Peyer's patch (tissue), 4 donors: ENCODE measurements at regions not wholly inside any gene's neighbourhood (a gene's known extent, or its start where the extent isn't known, plus 50 kb on each side); places are given as distances from the start of the nearest gene placed in this dataset.

Experiments used
- DNase-seq, 3 donors: peaks; one replicate each; pipeline ENCODE4 v3.0.0-alpha.2; 2017 to 2019
- H3K27ac ChIP-seq, 4 donors: fragments of 200-600 bp; sonication (generic); one replicate each; pipeline ENCODE4 v1.5.1; 2016 to 2019
- H3K27me3 ChIP-seq, 2 donors: fragments of 200-600 bp; sonication (generic); one replicate each; pipeline ENCODE4 v1.5.1; 2019
- H3K36me3 ChIP-seq, 3 donors: fragments of 200-600 bp; sonication (generic); one replicate each; pipeline ENCODE4 v1.5.1; 2016 to 2019
- H3K4me1 ChIP-seq, 4 donors: fragments of 200-600 bp; sonication (generic); one replicate each; pipeline ENCODE4 v1.5.1; 2016 to 2019
- H3K4me3 ChIP-seq, 4 donors: fragments of 200-600 bp; sonication (generic); 1 replicate in 3 of 4; 2 replicates in 1 of 4; pipeline ENCODE4 v1.5.1; 2016 to 2019; ENCODE audit warnings: mild to moderate bottlenecking in 1 of 4
- H3K9me3 ChIP-seq, 4 donors: fragments of 200-600 bp; sonication (generic); one replicate each; pipeline ENCODE4 v1.5.1; 2016 to 2019; ENCODE audit warnings: mild to moderate bottlenecking in 1 of 4
- POLR2A ChIP-seq, 2 donors: fragments of 450-650 bp; IDR thresholded peaks; one replicate each; pipeline ENCODE4 v1.5.1; 2017; ENCODE audit warnings: antibody characterized with exemption in 2 of 2, mild to moderate bottlenecking in 2 of 2, moderate library complexity in 2 of 2
- TF ChIP-seq, protein P1 (sequence below), 6 experiments: fragments of 450-650 bp in 4 of 6; fragments of 200-600 bp in 2 of 6; sonication (generic) in 1 of 6; IDR thresholded peaks; one replicate each; pipeline ENCODE4 v1.5.1; 2017 to 2019; ENCODE audit warnings: antibody characterized with exemption in 6 of 6, mild to moderate bottlenecking in 3 of 6, moderate library complexity in 1 of 6

DNA sequence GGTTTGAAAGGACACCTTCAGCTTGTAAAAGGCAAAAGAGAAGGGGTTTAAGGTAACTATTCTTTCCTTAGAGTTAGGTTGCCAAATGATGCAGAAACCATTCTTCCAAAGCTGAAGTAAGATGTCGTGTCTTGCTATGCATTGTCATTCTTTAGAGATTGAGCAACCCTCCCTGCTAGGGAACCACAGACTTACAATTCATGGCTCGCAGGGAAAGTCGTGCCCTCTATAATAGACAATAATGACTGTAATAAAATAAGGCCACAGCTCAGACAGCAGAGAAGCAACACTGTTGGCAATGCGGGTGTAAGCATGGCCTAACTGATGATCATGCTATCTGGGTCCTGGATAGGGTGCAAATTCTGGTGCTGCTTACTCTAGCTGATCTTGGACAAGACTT, 129.6 kb upstream of the CDH13 start:
- Histone ChIP-seq H3K9me3 (no peaks in the 10 kb centered on the region), H3K36me3 (no peaks in the 10 kb centered on the region), H3K4me1 (no peaks in the 10 kb centered on the region), H3K4me3 (no peak overlapping the region), H3K27ac (no peak overlapping the region), H3K27me3 (no peaks in the 10 kb centered on the region)
- TF ChIP-seq POLR2A (IDR thresholded peaks at IDR 0.05) = no peak
- TF ChIP-seq, protein P1, sequence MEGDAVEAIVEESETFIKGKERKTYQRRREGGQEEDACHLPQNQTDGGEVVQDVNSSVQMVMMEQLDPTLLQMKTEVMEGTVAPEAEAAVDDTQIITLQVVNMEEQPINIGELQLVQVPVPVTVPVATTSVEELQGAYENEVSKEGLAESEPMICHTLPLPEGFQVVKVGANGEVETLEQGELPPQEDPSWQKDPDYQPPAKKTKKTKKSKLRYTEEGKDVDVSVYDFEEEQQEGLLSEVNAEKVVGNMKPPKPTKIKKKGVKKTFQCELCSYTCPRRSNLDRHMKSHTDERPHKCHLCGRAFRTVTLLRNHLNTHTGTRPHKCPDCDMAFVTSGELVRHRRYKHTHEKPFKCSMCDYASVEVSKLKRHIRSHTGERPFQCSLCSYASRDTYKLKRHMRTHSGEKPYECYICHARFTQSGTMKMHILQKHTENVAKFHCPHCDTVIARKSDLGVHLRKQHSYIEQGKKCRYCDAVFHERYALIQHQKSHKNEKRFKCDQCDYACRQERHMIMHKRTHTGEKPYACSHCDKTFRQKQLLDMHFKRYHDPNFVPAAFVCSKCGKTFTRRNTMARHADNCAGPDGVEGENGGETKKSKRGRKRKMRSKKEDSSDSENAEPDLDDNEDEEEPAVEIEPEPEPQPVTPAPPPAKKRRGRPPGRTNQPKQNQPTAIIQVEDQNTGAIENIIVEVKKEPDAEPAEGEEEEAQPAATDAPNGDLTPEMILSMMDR (IDR thresholded peaks at IDR 0.05) = no peak
- no peak for DNase-seq

DNA sequence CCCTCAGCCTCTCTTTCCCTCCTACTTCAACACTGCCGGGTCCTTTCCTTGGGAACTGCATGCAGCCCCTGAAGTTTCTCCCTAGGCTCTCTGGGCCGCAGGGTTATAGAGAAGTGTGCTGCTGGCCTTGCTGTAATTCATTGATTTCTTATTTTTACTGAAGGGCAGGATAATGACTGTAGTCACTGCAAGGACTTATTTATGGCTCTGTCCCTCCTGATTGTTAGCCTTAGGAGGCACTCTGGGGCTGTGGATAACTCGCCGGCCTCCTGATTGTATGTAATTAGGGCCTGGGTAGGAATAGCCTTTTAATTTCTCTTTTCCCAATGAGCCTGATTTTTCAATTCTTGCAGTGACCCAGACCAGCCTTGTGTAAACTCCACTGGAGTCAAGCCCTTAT, 138.3 kb upstream of the CDH13 start:
- Histone ChIP-seq H3K27me3 (no peaks in the 10 kb centered on the region), H3K4me3 (no peak overlapping the region), H3K36me3 (no peaks in the 10 kb centered on the region), H3K27ac (no peak overlapping the region), H3K9me3 (no peaks in the 10 kb centered on the region), H3K4me1 (no peaks in the 10 kb centered on the region)
- no peak for DNase-seq
- no peak for TF ChIP-seq POLR2A (IDR thresholded peaks at IDR 0.05)
- TF ChIP-seq, protein P1 (IDR thresholded peaks at IDR 0.05) = no peak

DNA sequence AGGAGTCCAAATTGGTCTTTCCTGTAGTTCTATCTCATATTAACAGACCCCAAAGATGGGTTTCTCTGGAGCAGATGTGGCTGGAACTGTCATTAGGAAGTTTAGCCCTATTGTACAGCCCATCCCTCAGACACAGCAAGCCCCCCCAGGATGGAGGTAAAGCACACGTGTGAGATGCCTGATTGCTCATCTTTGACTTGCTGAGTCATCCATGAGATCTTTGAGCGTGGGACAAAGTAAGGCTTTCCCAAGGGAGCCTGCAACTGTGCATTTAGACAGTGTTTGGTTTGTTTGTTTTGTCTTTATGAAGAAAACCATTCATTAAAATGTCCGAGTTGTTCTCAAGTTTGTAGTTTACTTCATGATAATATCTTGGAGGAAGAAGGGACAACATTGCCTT, 145.3 kb upstream of the CDH13 start:
- TF ChIP-seq, protein P1 (IDR thresholded peaks at IDR 0.05) = no peak
- no peak for TF ChIP-seq POLR2A (IDR thresholded peaks at IDR 0.05)
- Histone ChIP-seq H3K27me3 (no peaks in the 10 kb centered on the region), H3K4me1 (no peaks in the 10 kb centered on the region), H3K4me3 (no peak overlapping the region), H3K27ac (no peak overlapping the region), H3K9me3 (no peaks in the 10 kb centered on the region), H3K36me3 (no peaks in the 10 kb centered on the region)
- DNase-seq = no peak

DNA sequence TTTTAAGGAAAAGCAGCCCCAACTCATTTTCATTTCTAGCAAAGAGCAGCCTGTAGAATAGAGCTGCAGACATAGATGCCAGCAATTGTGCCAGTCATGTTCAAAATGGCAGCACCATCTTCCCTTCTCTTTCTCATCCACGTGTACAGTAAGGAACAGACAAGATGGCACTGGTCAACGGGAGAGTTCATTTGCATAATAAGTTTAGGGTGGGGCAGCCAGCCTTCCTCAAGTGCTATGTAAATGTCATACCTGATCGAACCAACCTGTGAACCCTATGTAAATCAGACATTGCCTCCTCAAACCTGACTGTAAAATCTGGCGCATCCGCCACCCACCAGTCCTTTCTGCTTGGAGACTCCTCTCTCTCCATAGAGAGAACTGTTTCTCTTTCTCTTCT, 150.0 kb upstream of the CDH13 start:
- Histone ChIP-seq H3K4me1 (no peaks in the 10 kb centered on the region), H3K4me3 (no peak overlapping the region), H3K27me3 (no peaks in the 10 kb centered on the region), H3K9me3 (no peaks in the 10 kb centered on the region), H3K36me3 (no peaks in the 10 kb centered on the region), H3K27ac (no peak overlapping the region)
- DNase-seq = no peak
- TF ChIP-seq, protein P1 (IDR thresholded peaks at IDR 0.05) = no peak
- no peak for TF ChIP-seq POLR2A (IDR thresholded peaks at IDR 0.05)

DNA sequence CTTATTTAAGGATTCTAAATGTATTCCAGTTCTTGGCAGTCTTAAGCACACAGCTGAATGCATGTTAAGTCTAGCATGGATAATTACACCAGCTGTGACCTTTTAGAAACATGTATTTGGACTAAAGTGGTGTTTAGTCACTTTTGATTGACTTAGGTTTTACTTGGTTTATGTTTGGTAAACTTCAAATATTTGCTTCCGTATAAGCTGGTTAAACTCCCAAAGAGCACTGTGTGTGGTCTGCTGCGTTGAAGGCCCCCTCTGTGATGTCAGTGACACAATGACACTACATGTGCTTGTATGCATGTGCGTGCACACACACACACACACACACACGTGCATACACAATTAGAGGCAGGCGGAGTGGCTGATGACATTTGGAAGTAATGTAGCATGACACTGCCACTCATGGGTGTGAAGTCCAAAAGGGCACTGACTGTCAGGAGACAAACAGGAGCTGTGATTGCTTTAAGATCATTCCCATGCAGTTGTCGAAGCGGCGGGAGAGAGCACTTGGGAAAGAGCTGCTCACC, 156.1 kb upstream of the CDH13 start:
- DNase-seq = peak in 2 of 3 donors; percentile 51 to 73
- H3K36me3 ChIP-seq = no peaks in the 10 kb centered on the region
- H3K9me3 ChIP-seq = no peaks in the 10 kb centered on the region
- H3K4me3 ChIP-seq = no peak overlapping the region
- no peaks in the 10 kb centered on the region for H3K4me1 ChIP-seq
- peak overlapping the region in 1 of 4 donors; percentile 28 for H3K27ac ChIP-seq
- H3K27me3 ChIP-seq = no peaks in the 10 kb centered on the region
- TF ChIP-seq, protein P1 (IDR thresholded peaks at IDR 0.05) = no peak
- no peak for TF ChIP-seq POLR2A (IDR thresholded peaks at IDR 0.05)

DNA sequence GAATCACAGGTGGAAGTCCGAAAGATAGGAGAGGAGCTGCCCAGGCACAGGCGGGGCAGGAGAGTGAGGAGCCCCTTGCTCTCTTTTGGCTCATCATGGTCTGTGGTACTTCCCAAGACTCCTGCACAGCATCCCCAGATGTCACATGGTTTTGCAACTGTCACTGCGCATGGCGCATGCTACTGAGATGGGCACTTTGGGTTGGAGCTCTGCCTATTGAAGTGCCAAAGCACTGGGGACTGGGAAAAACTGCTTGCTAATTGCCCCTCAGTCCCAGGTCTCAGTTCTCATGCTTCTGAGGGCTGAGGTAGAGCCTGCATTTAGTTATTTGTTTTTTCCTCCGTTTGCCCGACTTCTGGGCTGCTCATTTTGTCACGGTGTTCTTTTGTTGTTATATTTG, 156.8 kb upstream of the CDH13 start:
- Histone ChIP-seq H3K36me3 (no peaks in the 10 kb centered on the region), H3K27ac (no peak overlapping the region), H3K9me3 (no peaks in the 10 kb centered on the region), H3K27me3 (no peaks in the 10 kb centered on the region), H3K4me1 (no peaks in the 10 kb centered on the region), H3K4me3 (no peak overlapping the region)
- DNase-seq = no peak
- TF ChIP-seq POLR2A (IDR thresholded peaks at IDR 0.05) = no peak
- TF ChIP-seq, protein P1 (IDR thresholded peaks at IDR 0.05) = no peak
